ENCODE measurements at regions not wholly inside any gene's neighbourhood (a gene's known extent, or its start where the extent isn't known, plus 50 kb on each side); places are given as distances from the start of the nearest gene placed in this dataset.

GRCh38 chr17:71631483-71631882 is 489.3 kb upstream of the SOX9 start:
- TF ChIP-seq CTCF (IDR thresholded peaks at IDR 0.05) = no peak
- TF ChIP-seq POLR2A (IDR thresholded peaks at IDR 0.05) = no peak
- TF ChIP-seq POLR2AphosphoS5 (IDR thresholded peaks at IDR 0.05) = no peak
